K562 (cell line): ENCODE measurements at regions not wholly inside any gene's neighbourhood (a gene's known extent, or its start where the extent isn't known, plus 50 kb on each side); places are given as distances from the start of the nearest gene placed in this dataset.

Experiments used
- FOSL1 ChIP-seq: fragments of 200-800 bp; sonication (Bioruptor generic); conservative IDR thresholded peaks from 2 replicates; pipeline ENCODE4 v1.6.1; 2016; ENCODE audit warnings: missing genetic modification characterization, missing compliant biosample characterization
- TF ChIP-seq, protein P1 (sequence below): fragments of 450-650 bp; IDR thresholded peaks from 2 replicates; pipeline ENCODE4 v1.6.1; 2016; ENCODE audit warnings: mild to moderate bottlenecking, moderate library complexity
- TF ChIP-seq, protein P2 (sequence below), 2 experiments: IDR thresholded peaks in 1 of 2; conservative IDR thresholded peaks in 1 of 2; 2 replicates each; pipeline ENCODE4 v1.6.1; 2016; ENCODE audit warnings: low read depth in 2 of 2, mild to moderate bottlenecking in 1 of 2, missing compliant biosample characterization in 1 of 2, missing genetic modification characterization in 1 of 2, moderate library complexity in 1 of 2
- TF ChIP-seq, protein P3 (sequence below): fragments of 250-450 bp; sonication (Bioruptor Pico); IDR thresholded peaks from 2 replicates; pipeline ENCODE4 v1.5.0; 2021; ENCODE audit warnings: mild to moderate bottlenecking, borderline replicate concordance
- TF ChIP-seq, protein P4 (sequence below): fragments of 250-450 bp; sonication (Bioruptor Pico); IDR thresholded peaks from 2 replicates; pipeline ENCODE4 v1.4.0; 2020; ENCODE audit warnings: mild to moderate bottlenecking

DNA sequence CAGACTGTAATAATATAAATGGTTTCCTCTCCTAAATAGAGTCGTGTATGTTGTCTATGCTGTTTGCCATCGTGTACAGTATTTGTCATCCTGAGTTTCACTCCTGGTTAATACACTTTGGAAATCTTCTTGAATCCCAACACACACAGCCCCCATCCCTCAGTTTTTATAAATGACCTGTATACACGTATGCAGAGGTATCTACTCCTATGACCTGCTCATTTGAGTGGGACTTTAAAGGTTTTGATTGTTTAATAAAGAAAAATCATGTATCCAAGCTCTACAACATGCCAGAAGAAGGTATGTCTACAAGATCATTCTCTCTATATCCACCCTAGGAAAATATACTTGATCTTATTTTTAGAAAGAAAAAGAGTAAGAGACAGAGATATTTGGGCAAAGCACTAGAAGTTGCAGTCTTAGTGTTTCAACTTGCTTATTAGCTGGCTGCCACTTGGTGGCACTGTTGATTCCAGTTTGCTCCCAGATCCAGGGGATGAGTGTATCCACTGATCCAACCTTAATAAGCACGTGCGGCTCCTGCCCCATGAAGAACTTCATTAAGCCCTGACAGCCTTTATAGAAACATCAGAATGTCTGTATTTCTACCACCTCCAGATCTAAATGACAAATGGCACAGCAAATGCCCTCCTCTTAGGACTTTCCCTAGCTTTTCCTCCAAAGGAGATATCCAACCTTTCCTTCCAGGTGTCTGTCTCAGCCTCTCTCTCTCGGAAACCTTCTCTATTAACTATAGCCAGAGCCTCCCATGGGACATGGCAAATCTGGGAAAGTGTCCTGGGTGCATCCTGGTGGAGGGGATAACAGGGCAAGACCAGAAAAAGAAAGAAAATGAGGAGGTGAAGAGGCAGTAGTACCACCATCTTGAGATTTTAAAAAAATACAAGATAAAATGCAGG is 181.6 kb upstream of the NEBL start (continued):
- TF ChIP-seq, protein P1, sequence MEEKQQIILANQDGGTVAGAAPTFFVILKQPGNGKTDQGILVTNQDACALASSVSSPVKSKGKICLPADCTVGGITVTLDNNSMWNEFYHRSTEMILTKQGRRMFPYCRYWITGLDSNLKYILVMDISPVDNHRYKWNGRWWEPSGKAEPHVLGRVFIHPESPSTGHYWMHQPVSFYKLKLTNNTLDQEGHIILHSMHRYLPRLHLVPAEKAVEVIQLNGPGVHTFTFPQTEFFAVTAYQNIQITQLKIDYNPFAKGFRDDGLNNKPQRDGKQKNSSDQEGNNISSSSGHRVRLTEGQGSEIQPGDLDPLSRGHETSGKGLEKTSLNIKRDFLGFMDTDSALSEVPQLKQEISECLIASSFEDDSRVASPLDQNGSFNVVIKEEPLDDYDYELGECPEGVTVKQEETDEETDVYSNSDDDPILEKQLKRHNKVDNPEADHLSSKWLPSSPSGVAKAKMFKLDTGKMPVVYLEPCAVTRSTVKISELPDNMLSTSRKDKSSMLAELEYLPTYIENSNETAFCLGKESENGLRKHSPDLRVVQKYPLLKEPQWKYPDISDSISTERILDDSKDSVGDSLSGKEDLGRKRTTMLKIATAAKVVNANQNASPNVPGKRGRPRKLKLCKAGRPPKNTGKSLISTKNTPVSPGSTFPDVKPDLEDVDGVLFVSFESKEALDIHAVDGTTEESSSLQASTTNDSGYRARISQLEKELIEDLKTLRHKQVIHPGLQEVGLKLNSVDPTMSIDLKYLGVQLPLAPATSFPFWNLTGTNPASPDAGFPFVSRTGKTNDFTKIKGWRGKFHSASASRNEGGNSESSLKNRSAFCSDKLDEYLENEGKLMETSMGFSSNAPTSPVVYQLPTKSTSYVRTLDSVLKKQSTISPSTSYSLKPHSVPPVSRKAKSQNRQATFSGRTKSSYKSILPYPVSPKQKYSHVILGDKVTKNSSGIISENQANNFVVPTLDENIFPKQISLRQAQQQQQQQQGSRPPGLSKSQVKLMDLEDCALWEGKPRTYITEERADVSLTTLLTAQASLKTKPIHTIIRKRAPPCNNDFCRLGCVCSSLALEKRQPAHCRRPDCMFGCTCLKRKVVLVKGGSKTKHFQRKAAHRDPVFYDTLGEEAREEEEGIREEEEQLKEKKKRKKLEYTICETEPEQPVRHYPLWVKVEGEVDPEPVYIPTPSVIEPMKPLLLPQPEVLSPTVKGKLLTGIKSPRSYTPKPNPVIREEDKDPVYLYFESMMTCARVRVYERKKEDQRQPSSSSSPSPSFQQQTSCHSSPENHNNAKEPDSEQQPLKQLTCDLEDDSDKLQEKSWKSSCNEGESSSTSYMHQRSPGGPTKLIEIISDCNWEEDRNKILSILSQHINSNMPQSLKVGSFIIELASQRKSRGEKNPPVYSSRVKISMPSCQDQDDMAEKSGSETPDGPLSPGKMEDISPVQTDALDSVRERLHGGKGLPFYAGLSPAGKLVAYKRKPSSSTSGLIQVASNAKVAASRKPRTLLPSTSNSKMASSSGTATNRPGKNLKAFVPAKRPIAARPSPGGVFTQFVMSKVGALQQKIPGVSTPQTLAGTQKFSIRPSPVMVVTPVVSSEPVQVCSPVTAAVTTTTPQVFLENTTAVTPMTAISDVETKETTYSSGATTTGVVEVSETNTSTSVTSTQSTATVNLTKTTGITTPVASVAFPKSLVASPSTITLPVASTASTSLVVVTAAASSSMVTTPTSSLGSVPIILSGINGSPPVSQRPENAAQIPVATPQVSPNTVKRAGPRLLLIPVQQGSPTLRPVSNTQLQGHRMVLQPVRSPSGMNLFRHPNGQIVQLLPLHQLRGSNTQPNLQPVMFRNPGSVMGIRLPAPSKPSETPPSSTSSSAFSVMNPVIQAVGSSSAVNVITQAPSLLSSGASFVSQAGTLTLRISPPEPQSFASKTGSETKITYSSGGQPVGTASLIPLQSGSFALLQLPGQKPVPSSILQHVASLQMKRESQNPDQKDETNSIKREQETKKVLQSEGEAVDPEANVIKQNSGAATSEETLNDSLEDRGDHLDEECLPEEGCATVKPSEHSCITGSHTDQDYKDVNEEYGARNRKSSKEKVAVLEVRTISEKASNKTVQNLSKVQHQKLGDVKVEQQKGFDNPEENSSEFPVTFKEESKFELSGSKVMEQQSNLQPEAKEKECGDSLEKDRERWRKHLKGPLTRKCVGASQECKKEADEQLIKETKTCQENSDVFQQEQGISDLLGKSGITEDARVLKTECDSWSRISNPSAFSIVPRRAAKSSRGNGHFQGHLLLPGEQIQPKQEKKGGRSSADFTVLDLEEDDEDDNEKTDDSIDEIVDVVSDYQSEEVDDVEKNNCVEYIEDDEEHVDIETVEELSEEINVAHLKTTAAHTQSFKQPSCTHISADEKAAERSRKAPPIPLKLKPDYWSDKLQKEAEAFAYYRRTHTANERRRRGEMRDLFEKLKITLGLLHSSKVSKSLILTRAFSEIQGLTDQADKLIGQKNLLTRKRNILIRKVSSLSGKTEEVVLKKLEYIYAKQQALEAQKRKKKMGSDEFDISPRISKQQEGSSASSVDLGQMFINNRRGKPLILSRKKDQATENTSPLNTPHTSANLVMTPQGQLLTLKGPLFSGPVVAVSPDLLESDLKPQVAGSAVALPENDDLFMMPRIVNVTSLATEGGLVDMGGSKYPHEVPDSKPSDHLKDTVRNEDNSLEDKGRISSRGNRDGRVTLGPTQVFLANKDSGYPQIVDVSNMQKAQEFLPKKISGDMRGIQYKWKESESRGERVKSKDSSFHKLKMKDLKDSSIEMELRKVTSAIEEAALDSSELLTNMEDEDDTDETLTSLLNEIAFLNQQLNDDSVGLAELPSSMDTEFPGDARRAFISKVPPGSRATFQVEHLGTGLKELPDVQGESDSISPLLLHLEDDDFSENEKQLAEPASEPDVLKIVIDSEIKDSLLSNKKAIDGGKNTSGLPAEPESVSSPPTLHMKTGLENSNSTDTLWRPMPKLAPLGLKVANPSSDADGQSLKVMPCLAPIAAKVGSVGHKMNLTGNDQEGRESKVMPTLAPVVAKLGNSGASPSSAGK = peak; percentile 67
- TF ChIP-seq, protein P2, sequence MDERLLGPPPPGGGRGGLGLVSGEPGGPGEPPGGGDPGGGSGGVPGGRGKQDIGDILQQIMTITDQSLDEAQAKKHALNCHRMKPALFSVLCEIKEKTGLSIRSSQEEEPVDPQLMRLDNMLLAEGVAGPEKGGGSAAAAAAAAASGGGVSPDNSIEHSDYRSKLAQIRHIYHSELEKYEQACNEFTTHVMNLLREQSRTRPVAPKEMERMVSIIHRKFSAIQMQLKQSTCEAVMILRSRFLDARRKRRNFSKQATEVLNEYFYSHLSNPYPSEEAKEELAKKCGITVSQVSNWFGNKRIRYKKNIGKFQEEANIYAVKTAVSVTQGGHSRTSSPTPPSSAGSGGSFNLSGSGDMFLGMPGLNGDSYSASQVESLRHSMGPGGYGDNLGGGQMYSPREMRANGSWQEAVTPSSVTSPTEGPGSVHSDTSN (CRISPR knock-in tag; IDR thresholded peaks at IDR 0.05; ENCODE audit: low read depth) = no peak
- TF ChIP-seq, protein P2 (tag; conservative IDR thresholded peaks at IDR 0.05; ENCODE audit: low read depth) = no peak
- TF ChIP-seq FOSL1 (tag) = peak; percentile 57
- TF ChIP-seq, protein P3, sequence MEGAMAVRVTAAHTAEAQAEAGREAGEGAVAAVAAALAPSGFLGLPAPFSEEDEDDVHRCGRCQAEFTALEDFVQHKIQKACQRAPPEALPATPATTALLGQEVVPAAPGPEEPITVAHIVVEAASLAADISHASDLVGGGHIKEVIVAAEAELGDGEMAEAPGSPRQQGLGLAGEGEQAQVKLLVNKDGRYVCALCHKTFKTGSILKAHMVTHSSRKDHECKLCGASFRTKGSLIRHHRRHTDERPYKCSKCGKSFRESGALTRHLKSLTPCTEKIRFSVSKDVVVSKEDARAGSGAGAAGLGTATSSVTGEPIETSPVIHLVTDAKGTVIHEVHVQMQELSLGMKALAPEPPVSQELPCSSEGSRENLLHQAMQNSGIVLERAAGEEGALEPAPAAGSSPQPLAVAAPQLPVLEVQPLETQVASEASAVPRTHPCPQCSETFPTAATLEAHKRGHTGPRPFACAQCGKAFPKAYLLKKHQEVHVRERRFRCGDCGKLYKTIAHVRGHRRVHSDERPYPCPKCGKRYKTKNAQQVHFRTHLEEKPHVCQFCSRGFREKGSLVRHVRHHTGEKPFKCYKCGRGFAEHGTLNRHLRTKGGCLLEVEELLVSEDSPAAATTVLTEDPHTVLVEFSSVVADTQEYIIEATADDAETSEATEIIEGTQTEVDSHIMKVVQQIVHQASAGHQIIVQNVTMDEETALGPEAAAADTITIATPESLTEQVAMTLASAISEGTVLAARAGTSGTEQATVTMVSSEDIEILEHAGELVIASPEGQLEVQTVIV (CRISPR knock-in tag) = peak; percentile 70; the same call in 1 of the 2 replicates
- TF ChIP-seq, protein P4, sequence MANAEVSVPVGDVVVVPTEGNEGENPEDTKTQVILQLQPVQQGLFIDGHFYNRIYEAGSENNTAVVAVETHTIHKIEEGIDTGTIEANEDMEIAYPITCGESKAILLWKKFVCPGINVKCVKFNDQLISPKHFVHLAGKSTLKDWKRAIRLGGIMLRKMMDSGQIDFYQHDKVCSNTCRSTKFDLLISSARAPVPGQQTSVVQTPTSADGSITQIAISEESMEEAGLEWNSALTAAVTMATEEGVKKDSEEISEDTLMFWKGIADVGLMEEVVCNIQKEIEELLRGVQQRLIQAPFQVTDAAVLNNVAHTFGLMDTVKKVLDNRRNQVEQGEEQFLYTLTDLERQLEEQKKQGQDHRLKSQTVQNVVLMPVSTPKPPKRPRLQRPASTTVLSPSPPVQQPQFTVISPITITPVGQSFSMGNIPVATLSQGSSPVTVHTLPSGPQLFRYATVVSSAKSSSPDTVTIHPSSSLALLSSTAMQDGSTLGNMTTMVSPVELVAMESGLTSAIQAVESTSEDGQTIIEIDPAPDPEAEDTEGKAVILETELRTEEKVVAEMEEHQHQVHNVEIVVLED (CRISPR knock-in tag) = peak; percentile 68
